Sciatic nerve (tissue), 2 donors: ENCODE measurements at regions not wholly inside any gene's neighbourhood (a gene's known extent, or its start where the extent isn't known, plus 50 kb on each side); places are given as distances from the start of the nearest gene placed in this dataset.
A peak's percentile ranks its signal among the peaks of the same experiment; 100 is the strongest.

Experiments
- ATAC-seq: fragments of 200-7000 bp; cut with Tn5 transposase; one replicate; pipeline ENCODE4 v1.9.1; 2020; ENCODE audit warnings: mild to moderate bottlenecking, moderate library complexity
- DNase-seq: peaks from one replicate; pipeline ENCODE4 v3.0.0-alpha.2; 2020; ENCODE audit warnings: low spot score
- intact Hi-C: fragments of 100-400 bp; cut with DNase I; formaldehyde crosslinking; loops from one replicate; pipeline ENCODE4 v1.14.2; 2022
- donor health status: DM: no; HTN: no; CAD: no.
- donor health status: DM: no; HTN: no; CAD: no.

- DNase-seq = no peak
- no peak for ATAC-seq
- intact Hi-C loops = no loop called here
Measured at GRCh38 chr16:13863075-13863765, 56.7 kb upstream of the ERCC4 start.

DNA sequence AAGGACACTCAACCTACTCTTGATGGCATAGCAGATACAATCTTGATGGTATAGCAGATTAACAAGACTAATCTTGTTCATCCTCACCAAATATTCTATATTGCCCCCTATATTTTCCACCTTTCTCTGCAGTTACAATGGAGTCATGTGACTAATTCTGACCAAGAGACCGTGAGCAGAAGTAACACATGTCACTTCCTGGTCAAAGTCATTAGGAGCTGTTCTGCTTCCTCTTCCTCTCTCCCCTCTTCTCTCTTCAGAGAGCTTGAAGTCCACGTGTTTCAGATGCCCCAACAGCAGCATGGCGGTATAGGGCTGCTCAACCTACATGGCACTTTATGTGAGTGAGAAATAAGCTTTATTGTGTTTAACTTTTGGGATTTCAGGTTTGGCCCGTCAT lies 55.3 kb upstream of the ERCC4 start:
- ATAC-seq (no peak), DNase-seq (no peak)
- intact Hi-C loops = no loop called here

- DNase-seq (peak; percentile 62), ATAC-seq (no peak)
- intact Hi-C loops = no loop called here
Measured at GRCh38 chr16:13866073-13866472, 53.9 kb upstream of the ERCC4 start.
